ENCODE measurements at regions not wholly inside any gene's neighbourhood (a gene's known extent, or its start where the extent isn't known, plus 50 kb on each side); places are given as distances from the start of the nearest gene placed in this dataset.

GRCh38 chr6:140017470-140017869 is 643.0 kb upstream of the CITED2 start:
- TF ChIP-seq, protein P1, sequence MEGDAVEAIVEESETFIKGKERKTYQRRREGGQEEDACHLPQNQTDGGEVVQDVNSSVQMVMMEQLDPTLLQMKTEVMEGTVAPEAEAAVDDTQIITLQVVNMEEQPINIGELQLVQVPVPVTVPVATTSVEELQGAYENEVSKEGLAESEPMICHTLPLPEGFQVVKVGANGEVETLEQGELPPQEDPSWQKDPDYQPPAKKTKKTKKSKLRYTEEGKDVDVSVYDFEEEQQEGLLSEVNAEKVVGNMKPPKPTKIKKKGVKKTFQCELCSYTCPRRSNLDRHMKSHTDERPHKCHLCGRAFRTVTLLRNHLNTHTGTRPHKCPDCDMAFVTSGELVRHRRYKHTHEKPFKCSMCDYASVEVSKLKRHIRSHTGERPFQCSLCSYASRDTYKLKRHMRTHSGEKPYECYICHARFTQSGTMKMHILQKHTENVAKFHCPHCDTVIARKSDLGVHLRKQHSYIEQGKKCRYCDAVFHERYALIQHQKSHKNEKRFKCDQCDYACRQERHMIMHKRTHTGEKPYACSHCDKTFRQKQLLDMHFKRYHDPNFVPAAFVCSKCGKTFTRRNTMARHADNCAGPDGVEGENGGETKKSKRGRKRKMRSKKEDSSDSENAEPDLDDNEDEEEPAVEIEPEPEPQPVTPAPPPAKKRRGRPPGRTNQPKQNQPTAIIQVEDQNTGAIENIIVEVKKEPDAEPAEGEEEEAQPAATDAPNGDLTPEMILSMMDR (IDR thresholded peaks at IDR 0.05), result no peak
- TF ChIP-seq EP300 (IDR thresholded peaks at IDR 0.05) (no peak), POLR2AphosphoS5 (IDR thresholded peaks at IDR 0.05) (no peak)
- no peaks in the 10 kb centered on the region for H3K36me3 ChIP-seq
- no peak for DNase-seq (ENCODE audit: low spot score in 2 of 2)
- H3K9me3 ChIP-seq, result peaks cover 6% of the 10 kb centered on the region
- WGBS, result 53% methylated on average over 1 of the region's 1 CpG
- H3K27ac ChIP-seq, result no peak overlapping the region
- H3K4me1 ChIP-seq, result no peaks in the 10 kb centered on the region
- no peak overlapping the region for H3K4me3 ChIP-seq
- no peaks in the 10 kb centered on the region for H3K27me3 ChIP-seq

DNA sequence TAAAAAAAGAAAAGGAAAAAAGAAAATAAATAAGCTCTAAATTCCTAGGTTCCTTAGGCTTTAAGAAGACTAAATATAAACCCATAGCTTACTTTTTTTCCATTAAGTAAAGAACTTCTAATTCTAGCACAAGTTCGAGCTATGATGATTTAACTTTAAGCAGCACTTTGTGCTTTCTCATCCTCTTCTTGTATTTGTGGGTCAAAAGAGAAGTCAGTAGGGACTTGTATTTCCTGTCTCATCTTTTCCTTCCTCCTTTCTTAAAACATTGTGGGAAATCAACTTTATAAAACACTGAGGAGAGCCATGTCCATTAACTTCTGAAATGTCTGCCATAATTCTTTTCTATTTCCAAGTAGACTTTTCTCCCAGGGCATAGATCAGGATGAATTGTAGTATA is 637.7 kb upstream of the CITED2 start:
- Histone ChIP-seq H3K4me3 (no peak overlapping the region), H3K36me3 (no peaks in the 10 kb centered on the region), H3K27me3 (no peaks in the 10 kb centered on the region), H3K9me3 (no peaks in the 10 kb centered on the region), H3K4me1 (no peaks in the 10 kb centered on the region), H3K27ac (no peak overlapping the region)
- no peak for DNase-seq (ENCODE audit: low spot score in 2 of 2)
- 48% methylated on average over 1 of the region's 1 CpG for WGBS
- TF ChIP-seq, protein P1 (IDR thresholded peaks at IDR 0.05), result no peak
- TF ChIP-seq POLR2AphosphoS5 (IDR thresholded peaks at IDR 0.05) (no peak), POLR2A (IDR thresholded peaks at IDR 0.05) (no peak), EP300 (IDR thresholded peaks at IDR 0.05) (no peak)

- Histone ChIP-seq H3K9me3 (no peaks in the 10 kb centered on the region), H3K36me3 (no peaks in the 10 kb centered on the region), H3K27ac (no peak overlapping the region), H3K4me3 (no peak overlapping the region), H3K27me3 (no peaks in the 10 kb centered on the region), H3K4me1 (no peaks in the 10 kb centered on the region)
- DNase-seq (ENCODE audit: low spot score in 2 of 2), result no peak
- TF ChIP-seq EP300 (IDR thresholded peaks at IDR 0.05), result no peak
- TF ChIP-seq POLR2AphosphoS5 (IDR thresholded peaks at IDR 0.05), result no peak
- TF ChIP-seq, protein P1 (IDR thresholded peaks at IDR 0.05), result no peak
- no peak for TF ChIP-seq POLR2A (IDR thresholded peaks at IDR 0.05)
- WGBS, result 91% methylated on average over 4 of the region's 4 CpGs
Observed at GRCh38 chr6:140011537-140011936, 637.1 kb upstream of the CITED2 start.

- Histone ChIP-seq H3K36me3 (no peaks in the 10 kb centered on the region), H3K27me3 (no peaks in the 10 kb centered on the region), H3K27ac (no peak overlapping the region), H3K9me3 (no peaks in the 10 kb centered on the region), H3K4me3 (no peak overlapping the region), H3K4me1 (no peaks in the 10 kb centered on the region)
- no peak for DNase-seq (ENCODE audit: low spot score in 2 of 2)
- WGBS, result 87% methylated on average over 3 of the region's 3 CpGs
- TF ChIP-seq EP300 (IDR thresholded peaks at IDR 0.05), result no peak
- no peak for TF ChIP-seq POLR2A (IDR thresholded peaks at IDR 0.05)
- TF ChIP-seq, protein P1 (IDR thresholded peaks at IDR 0.05), result no peak
- TF ChIP-seq POLR2AphosphoS5 (IDR thresholded peaks at IDR 0.05), result no peak
Observed at GRCh38 chr6:140009286-140009685, 634.8 kb upstream of the CITED2 start.

DNA sequence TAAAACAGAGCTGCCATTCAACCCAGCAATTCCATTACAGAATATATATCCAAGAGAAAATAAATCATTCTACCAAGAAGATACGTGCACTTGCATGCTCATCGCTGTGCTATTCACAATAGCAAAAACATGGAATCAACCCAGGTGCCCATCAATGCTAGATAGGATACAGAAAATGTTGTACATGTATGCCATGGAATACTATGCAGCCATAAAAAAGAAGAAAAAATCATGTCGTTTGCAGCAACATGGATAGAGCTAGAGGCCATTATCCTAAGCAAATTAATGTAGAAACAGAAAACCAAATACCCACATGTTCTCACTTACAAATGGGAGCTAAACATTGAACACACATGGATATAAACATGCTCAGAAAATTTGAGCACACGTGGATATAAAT is 633.1 kb upstream of the CITED2 start:
- no peaks in the 10 kb centered on the region for H3K4me1 ChIP-seq
- H3K9me3 ChIP-seq, result no peaks in the 10 kb centered on the region
- H3K36me3 ChIP-seq, result no peaks in the 10 kb centered on the region
- no peaks in the 10 kb centered on the region for H3K27me3 ChIP-seq
- 91% methylated on average over 4 of the region's 4 CpGs for WGBS
- TF ChIP-seq EP300 (IDR thresholded peaks at IDR 0.05), result no peak
- TF ChIP-seq POLR2A (IDR thresholded peaks at IDR 0.05), result no peak
- TF ChIP-seq, protein P1 (IDR thresholded peaks at IDR 0.05), result no peak
- TF ChIP-seq POLR2AphosphoS5 (IDR thresholded peaks at IDR 0.05), result no peak
- no peak overlapping the region for H3K27ac ChIP-seq
- H3K4me3 ChIP-seq, result no peak overlapping the region
- no peak for DNase-seq (ENCODE audit: low spot score in 2 of 2)
